SH-SY5Y (cell line): ENCODE measurements at regions not wholly inside any gene's neighbourhood (a gene's known extent, or its start where the extent isn't known, plus 50 kb on each side); places are given as distances from the start of the nearest gene placed in this dataset.

Experiments
- GATA2 ChIP-seq: IDR thresholded peaks from 2 replicates; pipeline ENCODE4 v1.6.1; 2011; ENCODE audit warnings: mild to moderate bottlenecking, low read depth, low read length
- GATA3 ChIP-seq: IDR thresholded peaks from 2 replicates; pipeline ENCODE4 v1.6.1; 2011; ENCODE audit warnings: low read depth, mild to moderate bottlenecking, low read length, moderate library complexity

- TF ChIP-seq GATA3 = no peak
- TF ChIP-seq GATA2 = no peak
Measured at GRCh38 chr18:44388329-44388728, 292.4 kb upstream of the SETBP1 start.

GRCh38 chr18:44392933-44393332, 287.8 kb upstream of the SETBP1 start:
- TF ChIP-seq GATA2 (no peak), GATA3 (no peak)

- TF ChIP-seq GATA3 = no peak
- TF ChIP-seq GATA2 = no peak
Measured at GRCh38 chr18:44393406-44393805, 287.3 kb upstream of the SETBP1 start.

GRCh38 chr18:44396550-44396949, 284.1 kb upstream of the SETBP1 start:
- TF ChIP-seq GATA2 = no peak
- no peak for TF ChIP-seq GATA3

GRCh38 chr18:44409071-44409470, 271.6 kb upstream of the SETBP1 start:
- TF ChIP-seq GATA3 (no peak), GATA2 (no peak)

GRCh38 chr18:44409515-44409914, 271.2 kb upstream of the SETBP1 start:
- TF ChIP-seq GATA2 (no peak), GATA3 (no peak)

- no peak for TF ChIP-seq GATA3
- no peak for TF ChIP-seq GATA2
Measured at GRCh38 chr18:44410740-44411139, 269.9 kb upstream of the SETBP1 start.

GRCh38 chr18:44411262-44411905, 269.3 kb upstream of the SETBP1 start:
- TF ChIP-seq GATA2 (no peak), GATA3 (no peak)

GRCh38 chr18:44411976-44412375, 268.7 kb upstream of the SETBP1 start:
- TF ChIP-seq GATA3 (no peak), GATA2 (no peak)

- TF ChIP-seq GATA3 (no peak), GATA2 (no peak)
Measured at GRCh38 chr18:44423814-44424644, 256.7 kb upstream of the SETBP1 start.

GRCh38 chr18:44424645-44425035, 256.0 kb upstream of the SETBP1 start:
- TF ChIP-seq GATA3 = no peak
- no peak for TF ChIP-seq GATA2

- TF ChIP-seq GATA3 (no peak), GATA2 (no peak)
Measured at GRCh38 chr18:44425161-44425560, 255.5 kb upstream of the SETBP1 start.

- no peak for TF ChIP-seq GATA3
- no peak for TF ChIP-seq GATA2
Measured at GRCh38 chr18:44437603-44438002, 243.1 kb upstream of the SETBP1 start.

GRCh38 chr18:44450226-44450625, 230.5 kb upstream of the SETBP1 start:
- TF ChIP-seq GATA3 = no peak
- TF ChIP-seq GATA2 = no peak

- TF ChIP-seq GATA2 (no peak), GATA3 (no peak)
Measured at GRCh38 chr18:44452346-44452745, 228.3 kb upstream of the SETBP1 start.

- TF ChIP-seq GATA2 (no peak), GATA3 (no peak)
Measured at GRCh38 chr18:44453505-44453904, 227.2 kb upstream of the SETBP1 start.
